ENCODE measurements at regions not wholly inside any gene's neighbourhood (a gene's known extent, or its start where the extent isn't known, plus 50 kb on each side); places are given as distances from the start of the nearest gene placed in this dataset.
"Not testable (repeated sequence)": the region's sequence is repeated elsewhere in the genome, so short reads cannot be mapped to it uniquely, and the experiment has no call there.

GRCh38 chr6:9789201-9789600 lies 625.7 kb downstream of the TFAP2A start:
- H3K4me3 ChIP-seq (ENCODE audit: low read length), result no peak overlapping the region
- H3K27me3 ChIP-seq (ENCODE audit: control insufficient read depth, insufficient read depth, low read length), result no peaks in the 10 kb centered on the region
- H3K36me3 ChIP-seq (ENCODE audit: insufficient read depth, low read length), result no peaks in the 10 kb centered on the region
- H3K9ac ChIP-seq (ENCODE audit: low read depth, low read length), result no peak overlapping the region
- H3K9me3 ChIP-seq (replicated peaks; ENCODE audit: low read length), result no peaks in the 10 kb centered on the region
- H3K4me2 ChIP-seq (ENCODE audit: low read length), result no peak overlapping the region
- no peaks in the 10 kb centered on the region for H3K4me1 ChIP-seq (ENCODE audit: control insufficient read depth, insufficient read depth, low read length)

- H3K4me2 ChIP-seq (ENCODE audit: low read length), result no peak overlapping the region
- H3K9ac ChIP-seq (ENCODE audit: low read depth, low read length), result no peak overlapping the region
- no peaks in the 10 kb centered on the region for H3K4me1 ChIP-seq (ENCODE audit: control insufficient read depth, insufficient read depth, low read length)
- H3K9me3 ChIP-seq (replicated peaks; ENCODE audit: low read length), result no peaks in the 10 kb centered on the region
- no peaks in the 10 kb centered on the region for H3K27me3 ChIP-seq (ENCODE audit: control insufficient read depth, insufficient read depth, low read length)
- H3K4me3 ChIP-seq (ENCODE audit: low read length), result no peak overlapping the region
- H3K36me3 ChIP-seq (ENCODE audit: insufficient read depth, low read length), result no peaks in the 10 kb centered on the region
Measured at GRCh38 chr6:9784786-9785185, 630.1 kb downstream of the TFAP2A start.

DNA sequence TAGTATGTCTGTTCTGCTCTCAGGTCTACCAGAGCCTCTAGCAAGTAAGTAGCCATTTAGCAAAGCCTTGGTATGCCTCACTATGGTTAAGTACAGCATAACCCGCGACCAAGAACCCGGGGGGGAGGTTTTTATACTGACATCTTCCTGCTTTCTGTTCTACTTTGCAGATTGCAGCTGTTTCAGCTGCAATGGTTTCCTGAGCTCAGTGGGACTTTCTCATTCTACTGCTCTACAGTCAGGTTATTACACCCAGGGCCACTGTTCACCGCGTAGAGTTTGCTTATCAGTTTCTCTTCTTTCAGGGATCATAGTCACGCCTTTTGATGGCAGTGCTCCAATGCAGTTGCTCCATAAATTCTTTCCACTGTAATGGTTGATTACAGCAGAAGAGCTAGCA lies 631.3 kb downstream of the TFAP2A start:
- Histone ChIP-seq H3K27me3 (ENCODE audit: control insufficient read depth, insufficient read depth, low read length) (no peaks in the 10 kb centered on the region), H3K9ac (ENCODE audit: low read depth, low read length) (no peak overlapping the region), H3K9me3 (replicated peaks; ENCODE audit: low read length) (no peaks in the 10 kb centered on the region), H3K4me1 (ENCODE audit: control insufficient read depth, insufficient read depth, low read length) (no peaks in the 10 kb centered on the region), H3K36me3 (ENCODE audit: insufficient read depth, low read length) (no peaks in the 10 kb centered on the region), H3K4me3 (ENCODE audit: low read length) (no peak overlapping the region), H3K4me2 (ENCODE audit: low read length) (no peak overlapping the region)

DNA sequence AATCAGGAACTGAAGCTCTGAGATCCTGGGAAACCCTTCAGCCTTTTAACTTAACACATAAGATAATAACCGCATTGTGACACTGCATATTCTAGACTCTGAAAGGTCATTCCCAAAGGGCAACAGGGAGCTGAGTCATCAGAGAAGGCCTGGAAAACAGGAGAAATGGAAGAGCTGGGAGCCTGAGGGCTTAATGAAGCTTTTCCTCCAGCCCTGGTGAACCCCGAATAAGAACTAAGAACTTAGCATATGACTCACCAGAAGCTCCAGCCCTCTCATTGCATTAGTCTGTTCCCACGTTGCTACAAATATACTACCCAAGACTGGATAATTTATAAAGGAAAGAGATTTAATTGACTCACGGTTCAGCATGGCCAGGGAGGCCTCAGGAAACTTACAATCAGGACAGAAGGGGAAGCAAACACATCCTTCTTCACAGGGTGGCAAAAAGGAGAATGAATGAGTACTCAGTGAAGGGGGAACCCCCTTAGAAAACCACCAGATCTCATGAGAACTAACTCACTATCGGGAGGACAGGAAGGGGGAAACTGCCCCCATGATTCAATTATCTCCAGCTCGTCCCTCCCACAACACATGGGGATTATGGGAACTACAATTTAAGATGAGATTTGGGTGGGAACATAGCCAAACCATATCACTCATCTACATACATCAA lies 648.5 kb downstream of the TFAP2A start:
- H3K4me3 ChIP-seq (ENCODE audit: low read length), result no peak overlapping the region
- H3K9ac ChIP-seq (ENCODE audit: low read depth, low read length), result no peak overlapping the region
- H3K4me2 ChIP-seq (ENCODE audit: low read length), result no peak overlapping the region
- no peaks in the 10 kb centered on the region for H3K4me1 ChIP-seq (ENCODE audit: control insufficient read depth, insufficient read depth, low read length)
- H3K36me3 ChIP-seq (ENCODE audit: insufficient read depth, low read length), result no peaks in the 10 kb centered on the region
- H3K27me3 ChIP-seq (ENCODE audit: control insufficient read depth, insufficient read depth, low read length), result no peaks in the 10 kb centered on the region
- no peaks in the 10 kb centered on the region for H3K9me3 ChIP-seq (replicated peaks; ENCODE audit: low read length)

DNA sequence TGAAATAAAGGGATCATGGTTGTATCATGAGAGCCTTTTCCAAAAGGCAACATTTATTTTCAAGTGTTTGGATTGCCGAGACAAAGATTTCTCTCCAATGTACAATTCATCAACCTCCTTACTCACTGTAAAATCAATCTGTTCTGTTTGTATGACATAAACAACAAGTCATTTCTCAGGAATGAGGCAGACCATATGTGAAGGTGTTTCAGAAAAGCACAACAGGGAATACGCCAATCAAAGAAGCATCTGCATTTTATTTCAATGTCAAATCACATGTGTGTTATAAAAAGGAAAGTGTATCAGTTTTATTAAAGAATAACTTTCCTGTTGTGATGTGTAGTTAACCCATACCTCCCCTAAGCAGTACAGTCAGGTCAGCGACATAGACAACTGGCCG lies 653.7 kb downstream of the TFAP2A start:
- Histone ChIP-seq H3K4me2 (ENCODE audit: low read length) (no peak overlapping the region), H3K27me3 (ENCODE audit: control insufficient read depth, insufficient read depth, low read length) (no peaks in the 10 kb centered on the region), H3K9ac (ENCODE audit: low read depth, low read length) (no peak overlapping the region)

DNA sequence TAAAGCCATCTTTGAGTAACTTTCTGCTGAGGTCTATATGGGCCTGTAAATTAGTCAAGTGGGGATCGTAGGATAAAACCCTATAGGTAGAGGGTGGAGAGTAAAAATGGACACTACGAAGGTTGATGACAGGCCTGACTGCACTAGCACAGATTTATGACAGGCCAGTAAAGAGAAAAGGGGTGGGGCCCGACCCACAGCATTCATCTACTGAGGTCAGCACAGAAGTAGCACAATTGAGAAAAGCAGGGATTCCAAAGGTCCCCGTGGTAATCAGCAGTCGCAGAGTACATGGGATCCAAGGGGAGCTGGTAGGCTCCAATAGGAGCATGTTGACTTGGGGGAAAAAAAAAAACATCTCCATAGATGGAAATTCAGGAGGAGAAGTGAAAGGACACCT lies 660.4 kb downstream of the TFAP2A start:
- H3K4me2 ChIP-seq (ENCODE audit: low read length), result no peak overlapping the region

More for the DNA sequence above, 653.7 kb downstream of the TFAP2A start:
- Histone ChIP-seq H3K9me3 (replicated peaks; ENCODE audit: low read length) (no peaks in the 10 kb centered on the region), H3K36me3 (ENCODE audit: insufficient read depth, low read length) (no peaks in the 10 kb centered on the region), H3K4me3 (ENCODE audit: low read length) (no peak overlapping the region), H3K4me1 (ENCODE audit: control insufficient read depth, insufficient read depth, low read length) (no peaks in the 10 kb centered on the region)

GRCh38 chr6:9745966-9746365 lies 668.9 kb downstream of the TFAP2A start:
- no peak overlapping the region for H3K9ac ChIP-seq (ENCODE audit: low read depth, low read length)
- no peaks in the 10 kb centered on the region for H3K4me1 ChIP-seq (ENCODE audit: control insufficient read depth, insufficient read depth, low read length)
- H3K27me3 ChIP-seq (ENCODE audit: control insufficient read depth, insufficient read depth, low read length), result no peaks in the 10 kb centered on the region
- H3K36me3 ChIP-seq (ENCODE audit: insufficient read depth, low read length), result no peaks in the 10 kb centered on the region
- H3K9me3 ChIP-seq (replicated peaks; ENCODE audit: low read length), result no peaks in the 10 kb centered on the region
- no peak overlapping the region for H3K4me3 ChIP-seq (ENCODE audit: low read length)
- H3K4me2 ChIP-seq (ENCODE audit: low read length), result no peak overlapping the region

More for the DNA sequence above, 660.4 kb downstream of the TFAP2A start:
- Histone ChIP-seq H3K27me3 (ENCODE audit: control insufficient read depth, insufficient read depth, low read length) (no peaks in the 10 kb centered on the region), H3K4me3 (ENCODE audit: low read length) (no peak overlapping the region), H3K9me3 (replicated peaks; ENCODE audit: low read length) (peaks cover 4% of the 10 kb centered on the region), H3K36me3 (ENCODE audit: insufficient read depth, low read length) (no peaks in the 10 kb centered on the region), H3K4me1 (ENCODE audit: control insufficient read depth, insufficient read depth, low read length) (no peaks in the 10 kb centered on the region), H3K9ac (ENCODE audit: low read depth, low read length) (no peak overlapping the region)

GRCh38 chr6:9745476-9745875 lies 669.4 kb downstream of the TFAP2A start:
- no peak overlapping the region for H3K4me3 ChIP-seq (ENCODE audit: low read length)
- H3K27me3 ChIP-seq (ENCODE audit: control insufficient read depth, insufficient read depth, low read length), result no peaks in the 10 kb centered on the region
- no peaks in the 10 kb centered on the region for H3K9me3 ChIP-seq (replicated peaks; ENCODE audit: low read length)
- H3K9ac ChIP-seq (ENCODE audit: low read depth, low read length), result no peak overlapping the region
- H3K4me2 ChIP-seq (ENCODE audit: low read length), result no peak overlapping the region
- no peaks in the 10 kb centered on the region for H3K4me1 ChIP-seq (ENCODE audit: control insufficient read depth, insufficient read depth, low read length)
- no peaks in the 10 kb centered on the region for H3K36me3 ChIP-seq (ENCODE audit: insufficient read depth, low read length)

DNA sequence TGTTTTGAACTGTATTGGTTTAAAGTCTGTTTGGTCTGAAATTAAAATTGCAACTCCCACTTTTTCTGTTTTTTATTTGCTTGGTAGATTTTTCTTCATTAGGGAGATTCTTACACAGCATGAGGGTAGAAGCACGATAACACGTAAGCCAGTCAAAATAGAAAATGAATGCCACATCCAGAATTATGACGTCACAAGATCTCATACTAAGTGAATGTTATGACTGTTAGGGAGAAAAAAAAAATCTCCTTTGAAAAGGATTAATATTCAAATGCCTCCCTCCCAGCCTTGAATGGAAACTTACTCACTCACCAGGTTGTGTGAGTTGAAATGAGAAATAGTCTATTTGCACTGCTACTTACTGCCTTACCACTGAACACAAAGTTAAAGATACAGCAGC lies 670.8 kb downstream of the TFAP2A start:
- H3K4me2 ChIP-seq (ENCODE audit: low read length), result no peak overlapping the region
- H3K9me3 ChIP-seq (replicated peaks; ENCODE audit: low read length), result no peaks in the 10 kb centered on the region
- no peak overlapping the region for H3K9ac ChIP-seq (ENCODE audit: low read depth, low read length)
- no peak overlapping the region for H3K4me3 ChIP-seq (ENCODE audit: low read length)
- no peaks in the 10 kb centered on the region for H3K4me1 ChIP-seq (ENCODE audit: control insufficient read depth, insufficient read depth, low read length)
- H3K27me3 ChIP-seq (ENCODE audit: control insufficient read depth, insufficient read depth, low read length), result no peaks in the 10 kb centered on the region
- no peaks in the 10 kb centered on the region for H3K36me3 ChIP-seq (ENCODE audit: insufficient read depth, low read length)

DNA sequence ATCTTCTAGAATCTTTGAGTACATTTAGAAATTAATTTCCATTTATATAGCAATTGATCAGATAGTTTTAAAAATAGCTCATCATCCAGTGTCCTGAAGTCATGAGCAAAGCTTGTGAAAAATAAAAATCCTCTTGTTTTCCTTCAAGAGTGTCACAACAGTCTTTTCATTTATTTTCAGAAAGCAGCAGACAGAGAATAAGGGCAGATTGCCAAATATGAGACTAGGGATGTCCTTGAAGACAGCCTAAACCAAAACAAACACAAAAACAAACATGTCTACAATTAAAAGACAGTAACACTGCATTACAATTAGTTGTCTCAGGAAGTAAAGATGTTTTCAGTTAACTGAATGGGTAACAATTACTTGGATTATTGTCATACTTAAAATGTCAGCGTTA lies 682.8 kb downstream of the TFAP2A start:
- Histone ChIP-seq H3K4me1 (ENCODE audit: control insufficient read depth, insufficient read depth, low read length) (no peaks in the 10 kb centered on the region), H3K36me3 (ENCODE audit: insufficient read depth, low read length) (no peaks in the 10 kb centered on the region), H3K9me3 (replicated peaks; ENCODE audit: low read length) (peaks cover 3% of the 10 kb centered on the region), H3K9ac (ENCODE audit: low read depth, low read length) (no peak overlapping the region), H3K27me3 (ENCODE audit: control insufficient read depth, insufficient read depth, low read length) (no peaks in the 10 kb centered on the region), H3K4me3 (ENCODE audit: low read length) (no peak overlapping the region), H3K4me2 (ENCODE audit: low read length) (no peak overlapping the region)

DNA sequence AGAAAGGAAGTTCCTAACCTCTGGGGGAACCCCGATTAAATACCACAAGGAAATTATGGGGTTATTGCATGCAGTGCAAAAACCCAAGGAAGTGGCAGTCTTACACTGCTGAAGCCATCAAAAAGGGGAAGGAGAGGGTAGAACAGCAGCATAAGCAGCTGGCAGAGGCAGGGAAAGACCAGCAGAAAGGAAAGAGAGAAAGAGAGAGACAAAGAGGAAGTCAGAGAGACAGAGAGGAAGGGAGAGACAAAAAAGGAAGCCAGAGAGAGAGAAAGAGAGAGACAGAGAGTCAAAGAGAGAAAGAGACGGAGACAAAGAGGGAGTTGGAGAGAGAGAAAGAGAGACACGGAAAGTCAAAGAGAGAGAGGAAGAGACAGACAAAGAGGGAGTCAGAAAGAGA lies 689.1 kb downstream of the TFAP2A start:
- not testable (repeated sequence) for H3K4me3 ChIP-seq (ENCODE audit: low read length); H3K9ac ChIP-seq (ENCODE audit: low read depth, low read length); H3K4me1 ChIP-seq (ENCODE audit: control insufficient read depth, insufficient read depth, low read length); H3K9me3 ChIP-seq (replicated peaks; ENCODE audit: low read length); H3K4me2 ChIP-seq (ENCODE audit: low read length); H3K27me3 ChIP-seq (ENCODE audit: control insufficient read depth, insufficient read depth, low read length); H3K36me3 ChIP-seq (ENCODE audit: insufficient read depth, low read length)

- no peak overlapping the region for H3K4me3 ChIP-seq (ENCODE audit: low read length)
- no peak overlapping the region for H3K9ac ChIP-seq (ENCODE audit: low read depth, low read length)
- H3K4me2 ChIP-seq (ENCODE audit: low read length), result no peak overlapping the region
- H3K27me3 ChIP-seq (ENCODE audit: control insufficient read depth, insufficient read depth, low read length), result no peaks in the 10 kb centered on the region
- peaks cover 2% of the 10 kb centered on the region for H3K9me3 ChIP-seq (replicated peaks; ENCODE audit: low read length)
- H3K4me1 ChIP-seq (ENCODE audit: control insufficient read depth, insufficient read depth, low read length), result no peaks in the 10 kb centered on the region
- no peaks in the 10 kb centered on the region for H3K36me3 ChIP-seq (ENCODE audit: insufficient read depth, low read length)
Measured at GRCh38 chr6:9717568-9717967, 697.3 kb downstream of the TFAP2A start.

Measured in skeletal muscle satellite cell (primary cell).